ENCODE measurements at regions not wholly inside any gene's neighbourhood (a gene's known extent, or its start where the extent isn't known, plus 50 kb on each side); places are given as distances from the start of the nearest gene placed in this dataset.
"Not testable (repeated sequence)": the region's sequence is repeated elsewhere in the genome, so short reads cannot be mapped to it uniquely, and the experiment has no call there.

- not testable (repeated sequence) for H3K4me2 ChIP-seq (ENCODE audit: insufficient read depth, insufficient read length, low read length); H3K27ac ChIP-seq (ENCODE audit: insufficient read length, low read depth, low read length); H3K4me3 Mint-ChIP-seq; H3K27me3 Mint-ChIP-seq (ENCODE audit: low read depth); H4K20me1 ChIP-seq (ENCODE audit: control insufficient read depth, insufficient read depth, insufficient read length); H3K79me2 ChIP-seq (ENCODE audit: insufficient read depth, low read length); H3K27me3 ChIP-seq (ENCODE audit: insufficient read depth, low read length); H3K23me2 ChIP-seq (ENCODE audit: insufficient read length, low read depth, low read length, poor library complexity, severe bottlenecking); H3K14ac ChIP-seq (ENCODE audit: insufficient read depth, low read length); H4K5ac ChIP-seq (ENCODE audit: insufficient read length, low read depth, low read length); H2BK120ac ChIP-seq (ENCODE audit: low read depth, low read length, poor library complexity, severe bottlenecking); H3K27ac Mint-ChIP-seq; H2AFZ ChIP-seq (ENCODE audit: low read length); H2BK5ac ChIP-seq (ENCODE audit: insufficient read length, low read length); H3K9ac ChIP-seq (ENCODE audit: extremely low read depth, insufficient read length, low read length); H3K4me1 Mint-ChIP-seq; H3K23ac ChIP-seq (ENCODE audit: insufficient read length, low read depth, low read length); H3K56ac ChIP-seq (ENCODE audit: insufficient read length, low read depth, low read length); H2AK5ac ChIP-seq (ENCODE audit: insufficient read length, low read length); H3K4ac ChIP-seq (ENCODE audit: low read depth, low read length); H2BK15ac ChIP-seq (ENCODE audit: low read depth, low read length); H3K9me3 ChIP-seq (ENCODE audit: control insufficient read depth, low read depth, low read length); H4K8ac ChIP-seq (replicated peaks; ENCODE audit: insufficient read length, low read depth, low read length); H3T11ph ChIP-seq (ENCODE audit: low read length); H3K18ac ChIP-seq (ENCODE audit: insufficient read length, low read depth, low read length); H2BK20ac ChIP-seq (ENCODE audit: low read depth, low read length, poor library complexity, severe bottlenecking); H3K79me1 ChIP-seq (ENCODE audit: insufficient read depth, low read depth, low read length, poor library complexity, severe bottlenecking); H4K91ac ChIP-seq (ENCODE audit: insufficient read length, low read depth, low read length); H2BK12ac ChIP-seq (ENCODE audit: insufficient read length, low read depth, low read length); DNase-seq; H3K4me1 ChIP-seq (ENCODE audit: insufficient read depth, low read length)
- no CpG with 5 or more reads among the region's 7 CpGs for WGBS (ENCODE audit: extremely low coverage, insufficient read length, low lambda C conversion rate)
- peaks cover 0 to 23% (median 14%) of the 10 kb centered on the region in 3 experiments; a peak in 6 of 7 replicates for H3K36me3 Mint-ChIP-seq (ENCODE audit: insufficient read depth in 1 of 3, low read depth in 3 of 3)
- peaks cover 20 to 36% of the 10 kb centered on the region in 2 experiments for H3K9me3 Mint-ChIP-seq
Observed at GRCh38 chrX:74031527-74031926, 179.0 kb upstream of the XIST start.

- H3K4me3 Mint-ChIP-seq: not testable (repeated sequence)
Observed at GRCh38 chrX:74030766-74031165, 178.3 kb upstream of the XIST start.

More at GRCh38 chrX:74030766-74031165, 178.3 kb upstream of the XIST start:
- not testable (repeated sequence) for H2BK12ac ChIP-seq (ENCODE audit: insufficient read length, low read depth, low read length); H3K9me3 ChIP-seq (ENCODE audit: control insufficient read depth, low read depth, low read length); H4K8ac ChIP-seq (replicated peaks; ENCODE audit: insufficient read length, low read depth, low read length); H3K4me2 ChIP-seq (ENCODE audit: insufficient read depth, insufficient read length, low read length); H3K18ac ChIP-seq (ENCODE audit: insufficient read length, low read depth, low read length); H2BK120ac ChIP-seq (ENCODE audit: low read depth, low read length, poor library complexity, severe bottlenecking); H3K4ac ChIP-seq (ENCODE audit: low read depth, low read length); H2AK5ac ChIP-seq (ENCODE audit: insufficient read length, low read length); H3K27me3 ChIP-seq (ENCODE audit: insufficient read depth, low read length); H2BK20ac ChIP-seq (ENCODE audit: low read depth, low read length, poor library complexity, severe bottlenecking); H4K5ac ChIP-seq (ENCODE audit: insufficient read length, low read depth, low read length); H2AFZ ChIP-seq (ENCODE audit: low read length); H2BK15ac ChIP-seq (ENCODE audit: low read depth, low read length); H3K9ac ChIP-seq (ENCODE audit: extremely low read depth, insufficient read length, low read length); H3K4me1 ChIP-seq (ENCODE audit: insufficient read depth, low read length); H3T11ph ChIP-seq (ENCODE audit: low read length); H3K23me2 ChIP-seq (ENCODE audit: insufficient read length, low read depth, low read length, poor library complexity, severe bottlenecking); H3K4me1 Mint-ChIP-seq; DNase-seq; H3K79me1 ChIP-seq (ENCODE audit: insufficient read depth, low read depth, low read length, poor library complexity, severe bottlenecking); H4K20me1 ChIP-seq (ENCODE audit: control insufficient read depth, insufficient read depth, insufficient read length); H2BK5ac ChIP-seq (ENCODE audit: insufficient read length, low read length); H3K27me3 Mint-ChIP-seq (ENCODE audit: low read depth); H4K91ac ChIP-seq (ENCODE audit: insufficient read length, low read depth, low read length); H3K56ac ChIP-seq (ENCODE audit: insufficient read length, low read depth, low read length); H3K27ac ChIP-seq (ENCODE audit: insufficient read length, low read depth, low read length); H3K14ac ChIP-seq (ENCODE audit: insufficient read depth, low read length); H3K23ac ChIP-seq (ENCODE audit: insufficient read length, low read depth, low read length); H3K79me2 ChIP-seq (ENCODE audit: insufficient read depth, low read length); H3K27ac Mint-ChIP-seq
- no CpG with 5 or more reads among the region's 1 CpG for WGBS (ENCODE audit: extremely low coverage, insufficient read length, low lambda C conversion rate)
- Mint-ChIP-seq H3K9me3 (peaks cover 21 to 31% of the 10 kb centered on the region in 2 experiments), H3K36me3 (ENCODE audit: insufficient read depth in 1 of 3, low read depth in 3 of 3) (peaks cover 3 to 28% (median 17%) of the 10 kb centered on the region in 3 experiments)

All from H9 (cell line).